ENCODE measurements at regions not wholly inside any gene's neighbourhood (a gene's known extent, or its start where the extent isn't known, plus 50 kb on each side); places are given as distances from the start of the nearest gene placed in this dataset.

GRCh38 chr11:10401256-10401655 is 53.8 kb upstream of the AMPD3 start:
- Mint-ChIP-seq H3K36me3 (no peaks in the 10 kb centered on the region), H3K9me3 (no peaks in the 10 kb centered on the region), H3K27ac (no peak overlapping the region)
- no peak for ATAC-seq
- no peak for DNase-seq (ENCODE audit: low spot score in 2 of 2)

- ATAC-seq, result no peak
- Mint-ChIP-seq H3K36me3 (no peaks in the 10 kb centered on the region), H3K9me3 (no peaks in the 10 kb centered on the region), H3K27ac (peak overlapping the region in 1 of 2 donors; percentile 80)
- DNase-seq (ENCODE audit: low spot score in 2 of 2), result no peak
Measured at GRCh38 chr11:10401696-10402392, 53.2 kb upstream of the AMPD3 start.
